Cardiac muscle cell (in vitro differentiated cells and primary cell): ENCODE measurements at regions not wholly inside any gene's neighbourhood (a gene's known extent, or its start where the extent isn't known, plus 50 kb on each side); places are given as distances from the start of the nearest gene placed in this dataset.

Source experiments
- DNase-seq, 2 donors: peaks; one replicate each; pipeline versions ENCODE4 v3.0.0 to v3.0.0-alpha.2; 2010 to 2017; ENCODE audit warnings: low read depth in 1 of 2, low spot score in 1 of 2
- H3K27ac ChIP-seq: fragments of 200-600 bp; sonication (generic); 2 replicates; pipeline ENCODE4 v1.5.1; 2016
- H3K27me3 ChIP-seq: fragments of 200-600 bp; sonication (generic); 2 replicates; pipeline ENCODE4 v1.6.0; 2016; ENCODE audit warnings: control low read depth
- H3K36me3 ChIP-seq: fragments of 200-600 bp; sonication (generic); 2 replicates; pipeline ENCODE4 v1.5.1; 2016; ENCODE audit warnings: control low read depth
- H3K4me1 ChIP-seq: fragments of 200-600 bp; sonication (generic); 2 replicates; pipeline ENCODE4 v1.8.1; 2017; ENCODE audit warnings: low read depth, mild to moderate bottlenecking, mixed run types
- H3K4me3 ChIP-seq: fragments of 200-600 bp; sonication (generic); 2 replicates; pipeline ENCODE4 v1.5.1; 2016; ENCODE audit warnings: mild to moderate bottlenecking
- H3K9me3 ChIP-seq: fragments of 200-600 bp; sonication (generic); 2 replicates; pipeline ENCODE4 v1.5.1; 2017; ENCODE audit warnings: low read depth, mild to moderate bottlenecking, control low read depth
- TF ChIP-seq, protein P1 (sequence below): IDR thresholded peaks from 2 replicates; pipeline ENCODE4 v1.5.1; 2012; ENCODE audit warnings: low read depth, mild to moderate bottlenecking, low read length

DNA sequence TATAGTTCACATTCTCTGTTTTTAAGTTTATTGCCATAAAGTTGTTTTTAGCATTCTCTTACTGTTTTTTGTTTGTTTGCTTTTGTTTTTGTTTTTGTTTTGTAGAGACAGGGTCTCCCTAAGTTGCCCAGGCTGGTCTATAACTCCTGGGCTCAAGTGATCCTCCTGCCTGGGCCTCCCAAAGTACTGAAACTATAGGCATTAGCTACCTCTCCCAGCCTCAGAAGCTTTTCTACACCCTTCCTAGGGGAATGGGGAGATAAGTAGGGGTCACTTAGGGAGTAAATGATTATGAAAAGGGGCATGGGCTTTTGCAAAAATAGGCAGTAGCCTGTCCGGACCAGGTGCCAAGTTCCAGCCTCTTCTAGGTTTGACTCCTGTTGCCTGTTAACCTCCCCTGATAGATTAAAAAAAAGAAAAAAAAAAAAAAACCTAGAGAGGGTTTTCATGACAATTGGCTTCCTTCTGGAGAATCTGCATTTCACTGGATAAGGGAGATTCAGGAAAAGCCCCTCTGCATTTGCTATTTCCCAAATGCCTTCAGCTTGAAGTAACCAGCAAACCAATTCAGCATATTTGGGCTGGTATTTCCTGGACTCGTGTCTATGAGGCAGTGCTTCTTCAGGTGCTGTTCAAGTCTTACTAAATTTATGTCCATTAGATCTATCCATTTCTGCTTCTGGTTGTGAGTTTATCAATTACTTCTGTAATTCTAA is 216.8 kb downstream of the TM9SF2 start:
- Histone ChIP-seq H3K9me3 (no peaks in the 10 kb centered on the region), H3K36me3 (no peaks in the 10 kb centered on the region), H3K27me3 (no peaks in the 10 kb centered on the region), H3K4me1 (peaks cover 7% of the 10 kb centered on the region), H3K27ac (no peak overlapping the region), H3K4me3 (no peak overlapping the region)
- DNase-seq = no peak
- TF ChIP-seq, protein P1, sequence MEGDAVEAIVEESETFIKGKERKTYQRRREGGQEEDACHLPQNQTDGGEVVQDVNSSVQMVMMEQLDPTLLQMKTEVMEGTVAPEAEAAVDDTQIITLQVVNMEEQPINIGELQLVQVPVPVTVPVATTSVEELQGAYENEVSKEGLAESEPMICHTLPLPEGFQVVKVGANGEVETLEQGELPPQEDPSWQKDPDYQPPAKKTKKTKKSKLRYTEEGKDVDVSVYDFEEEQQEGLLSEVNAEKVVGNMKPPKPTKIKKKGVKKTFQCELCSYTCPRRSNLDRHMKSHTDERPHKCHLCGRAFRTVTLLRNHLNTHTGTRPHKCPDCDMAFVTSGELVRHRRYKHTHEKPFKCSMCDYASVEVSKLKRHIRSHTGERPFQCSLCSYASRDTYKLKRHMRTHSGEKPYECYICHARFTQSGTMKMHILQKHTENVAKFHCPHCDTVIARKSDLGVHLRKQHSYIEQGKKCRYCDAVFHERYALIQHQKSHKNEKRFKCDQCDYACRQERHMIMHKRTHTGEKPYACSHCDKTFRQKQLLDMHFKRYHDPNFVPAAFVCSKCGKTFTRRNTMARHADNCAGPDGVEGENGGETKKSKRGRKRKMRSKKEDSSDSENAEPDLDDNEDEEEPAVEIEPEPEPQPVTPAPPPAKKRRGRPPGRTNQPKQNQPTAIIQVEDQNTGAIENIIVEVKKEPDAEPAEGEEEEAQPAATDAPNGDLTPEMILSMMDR = no peak

DNA sequence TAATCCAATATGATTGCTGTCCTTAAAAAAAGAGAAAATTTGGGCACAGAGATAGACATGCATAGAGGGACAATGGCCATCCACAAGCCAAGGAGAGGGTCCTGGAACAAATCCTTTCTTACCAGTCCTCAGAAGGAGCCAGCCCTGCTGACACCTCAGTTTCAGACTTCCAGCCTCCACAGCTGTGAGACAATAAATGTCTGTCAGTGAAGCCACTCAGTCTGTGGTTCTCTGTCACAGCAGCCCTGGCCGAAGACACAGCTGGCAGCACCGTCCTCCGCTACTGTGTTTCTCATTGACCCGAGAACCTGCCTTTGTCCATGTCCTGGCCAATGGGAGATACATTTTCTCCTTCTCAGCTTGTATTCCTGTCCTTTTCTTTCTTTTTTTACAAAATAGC is 207.9 kb downstream of the TM9SF2 start:
- H3K4me3 ChIP-seq = no peak overlapping the region
- no peaks in the 10 kb centered on the region for H3K9me3 ChIP-seq
- no peak overlapping the region for H3K27ac ChIP-seq
- H3K4me1 ChIP-seq = no peaks in the 10 kb centered on the region
- TF ChIP-seq, protein P1 = no peak
- H3K27me3 ChIP-seq = no peaks in the 10 kb centered on the region
- H3K36me3 ChIP-seq = no peaks in the 10 kb centered on the region
- no peak for DNase-seq

DNA sequence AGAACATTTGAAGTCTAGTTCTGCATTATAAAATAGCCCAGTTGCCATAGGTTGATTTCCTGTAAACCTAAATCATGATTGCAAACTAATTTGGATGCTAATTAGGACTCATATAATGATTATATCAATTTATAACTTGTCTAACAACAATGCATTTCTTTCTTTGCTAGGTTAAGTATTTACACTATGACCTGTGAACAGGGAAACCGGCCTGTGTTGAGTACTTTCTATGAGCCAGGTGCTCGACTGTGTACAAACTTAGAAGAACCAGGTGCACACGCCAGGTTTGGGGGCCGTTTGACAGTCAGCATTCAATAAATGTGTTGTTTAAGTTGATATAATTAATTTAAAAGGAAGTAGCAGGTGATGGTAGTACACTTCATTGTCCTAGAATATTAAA is 203.1 kb downstream of the TM9SF2 start:
- Histone ChIP-seq H3K4me3 (no peak overlapping the region), H3K36me3 (no peaks in the 10 kb centered on the region), H3K4me1 (no peaks in the 10 kb centered on the region), H3K9me3 (no peaks in the 10 kb centered on the region), H3K27me3 (no peaks in the 10 kb centered on the region), H3K27ac (no peak overlapping the region)
- DNase-seq = no peak
- TF ChIP-seq, protein P1 = no peak

DNA sequence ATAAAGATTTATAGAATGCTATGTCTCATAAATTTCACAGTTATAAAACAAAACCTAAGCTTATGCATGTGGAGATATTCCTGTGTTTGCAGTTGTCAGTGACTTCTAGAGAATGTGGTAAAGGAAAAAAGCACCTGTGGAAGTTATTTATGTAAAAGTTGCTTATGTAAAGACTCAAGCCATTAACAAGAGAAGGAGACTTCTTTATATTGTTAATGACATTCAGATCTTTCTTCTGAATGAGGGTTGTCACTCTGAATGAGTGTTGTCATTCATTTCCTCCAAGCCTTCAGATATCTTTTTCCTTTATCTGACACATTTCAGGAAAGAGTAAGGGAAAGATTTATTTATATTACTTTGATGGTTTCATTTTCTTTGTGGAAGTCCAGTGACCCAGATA is 202.6 kb downstream of the TM9SF2 start:
- Histone ChIP-seq H3K27me3 (no peaks in the 10 kb centered on the region), H3K9me3 (no peaks in the 10 kb centered on the region), H3K4me1 (no peaks in the 10 kb centered on the region), H3K36me3 (no peaks in the 10 kb centered on the region), H3K4me3 (no peak overlapping the region), H3K27ac (no peak overlapping the region)
- DNase-seq = no peak
- TF ChIP-seq, protein P1 = no peak

DNA sequence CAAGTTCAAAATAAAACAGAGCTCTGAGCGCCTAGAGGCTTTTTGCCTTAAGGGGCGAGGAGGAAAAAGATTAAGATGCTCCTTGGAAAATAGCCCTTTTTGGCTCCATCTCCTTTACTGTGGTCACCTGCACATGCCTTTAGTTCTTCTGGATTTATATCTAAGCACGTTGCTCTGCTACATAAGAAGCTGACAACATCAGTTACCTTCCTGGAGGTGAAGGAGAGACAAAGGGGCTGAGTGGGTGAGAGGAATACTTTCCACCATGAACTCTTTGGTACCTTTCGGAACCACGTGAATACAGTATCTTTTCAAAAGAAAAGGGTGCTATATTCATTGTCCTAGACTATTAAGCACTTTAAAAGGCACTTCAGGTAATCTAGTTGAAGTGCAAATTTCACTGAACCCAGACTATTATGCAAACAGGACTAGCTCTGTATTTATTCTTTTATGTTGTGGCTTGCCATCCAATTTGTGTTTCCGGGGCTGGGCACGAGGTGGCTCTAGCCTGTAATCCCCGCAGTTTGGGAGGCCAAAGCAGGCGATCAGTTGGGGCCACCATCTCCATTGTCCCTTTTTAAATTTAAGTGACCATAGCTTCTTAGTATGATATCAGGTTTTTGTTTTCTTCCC is 201.5 kb downstream of the TM9SF2 start:
- Histone ChIP-seq H3K9me3 (no peaks in the 10 kb centered on the region), H3K27ac (no peak overlapping the region), H3K27me3 (no peaks in the 10 kb centered on the region), H3K4me3 (no peak overlapping the region), H3K36me3 (no peaks in the 10 kb centered on the region), H3K4me1 (no peaks in the 10 kb centered on the region)
- TF ChIP-seq, protein P1 = no peak
- DNase-seq = no peak
